Right cardiac atrium (tissue), 5 donors: ENCODE measurements at regions not wholly inside any gene's neighbourhood (a gene's known extent, or its start where the extent isn't known, plus 50 kb on each side); places are given as distances from the start of the nearest gene placed in this dataset.

Source experiments
- ATAC-seq, 2 donors: fragments of 200-7000 bp; cut with Tn5 transposase; one replicate each; pipeline versions ENCODE4 v1.8.0 to v1.9.1; 2020; ENCODE audit warnings: moderate library complexity in 2 of 2, mild to moderate bottlenecking in 1 of 2
- DNase-seq, 3 donors: peaks; one replicate each; pipeline ENCODE4 v3.0.0-alpha.2; 2020
- H3K27ac ChIP-seq: one replicate; pipeline ENCODE4 v1.5.1; 2013; ENCODE audit warnings: mild to moderate bottlenecking, low read length, control low read depth, moderate library complexity
- H3K27me3 ChIP-seq: one replicate; pipeline ENCODE4 v1.6.1; 2013; ENCODE audit not compliant: control insufficient read depth, insufficient read depth
- H3K4me1 ChIP-seq: one replicate; pipeline ENCODE4 v1.6.1; 2013; ENCODE audit warnings: low read length; ENCODE audit not compliant: control insufficient read depth, insufficient read depth
- H3K4me3 ChIP-seq: one replicate; pipeline ENCODE4 v1.5.1; 2013; ENCODE audit warnings: low read length, control low read depth
- H3K9me3 ChIP-seq: one replicate; pipeline ENCODE4 v1.6.1; 2013; ENCODE audit warnings: low read length; ENCODE audit not compliant: control insufficient read depth
- WGBS: extraction: QIAGEN DNeasy Blood & Tissue Kit; methylation state at CpG from one replicate; pipeline ENCODE4 v1.1.7; 2013; 5-methylcytosine and 5-hydroxymethylcytosine counted together
- intact Hi-C, 4 donors: fragments of 100-400 bp; cut with DNase I; formaldehyde crosslinking; loops; one replicate each; pipeline versions ENCODE4 v1.11.0 to v1.14.0; 2022 to 2023
- donor health status: healthy with polysubstance abuse.
- donor health status: DM: no; HTN: yes; CAD: no.
- donor health status: DM: no; HTN: no; CAD: no.
- donor health status: DM: no; HTN: yes; CAD: no; lungs with severe emphysema.
- donor health status: DM: yes; HTN: yes; CAD: no.

- DNase-seq = no peak
- Histone ChIP-seq H3K27me3 (no peaks in the 10 kb centered on the region), H3K4me3 (no peak overlapping the region), H3K9me3 (no peaks in the 10 kb centered on the region), H3K4me1 (no peaks in the 10 kb centered on the region), H3K27ac (no peak overlapping the region)
- intact Hi-C loops = no loop called here
- ATAC-seq = no peak
- WGBS = 82% methylated on average over 4 of the region's 4 CpGs
Measured at GRCh38 chr4:125725957-125726525, 411.3 kb downstream of the FAT4 start.

DNA sequence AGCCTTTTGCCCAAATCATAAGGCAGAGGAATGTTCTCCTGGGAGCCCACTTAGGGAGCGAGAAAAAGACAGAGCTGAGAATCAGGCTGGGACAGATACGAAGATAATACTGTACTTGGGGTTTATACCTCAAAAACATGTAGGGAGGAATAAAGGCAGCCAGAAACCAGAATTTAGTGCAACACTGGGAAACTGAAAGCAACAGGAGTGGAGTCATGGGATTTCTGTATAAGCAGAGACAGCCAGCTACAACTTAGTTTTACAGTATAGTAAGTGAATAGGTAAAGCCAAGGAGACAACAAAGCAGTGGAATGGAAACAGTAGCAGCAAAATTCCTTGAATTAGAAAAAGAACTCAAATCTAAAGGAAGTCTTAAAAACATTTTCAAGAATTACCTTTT, 413.2 kb downstream of the FAT4 start:
- no peak overlapping the region for H3K4me3 ChIP-seq
- H3K27me3 ChIP-seq = no peaks in the 10 kb centered on the region
- DNase-seq (no peak), ATAC-seq (no peak)
- H3K4me1 ChIP-seq = no peaks in the 10 kb centered on the region
- H3K9me3 ChIP-seq = no peaks in the 10 kb centered on the region
- intact Hi-C loops = no loop called here
- WGBS = 94% methylated on average over 2 of the region's 2 CpGs
- no peak overlapping the region for H3K27ac ChIP-seq

GRCh38 chr4:125728568-125728967, 413.8 kb downstream of the FAT4 start:
- WGBS = 73% methylated on average over 2 of the region's 2 CpGs
- ATAC-seq (peak; percentile 70 to 92), DNase-seq (no peak)
- intact Hi-C loops = no loop called here
- H3K27me3 ChIP-seq = no peaks in the 10 kb centered on the region
- no peaks in the 10 kb centered on the region for H3K9me3 ChIP-seq
- no peak overlapping the region for H3K4me3 ChIP-seq
- no peak overlapping the region for H3K27ac ChIP-seq
- H3K4me1 ChIP-seq = no peaks in the 10 kb centered on the region

DNA sequence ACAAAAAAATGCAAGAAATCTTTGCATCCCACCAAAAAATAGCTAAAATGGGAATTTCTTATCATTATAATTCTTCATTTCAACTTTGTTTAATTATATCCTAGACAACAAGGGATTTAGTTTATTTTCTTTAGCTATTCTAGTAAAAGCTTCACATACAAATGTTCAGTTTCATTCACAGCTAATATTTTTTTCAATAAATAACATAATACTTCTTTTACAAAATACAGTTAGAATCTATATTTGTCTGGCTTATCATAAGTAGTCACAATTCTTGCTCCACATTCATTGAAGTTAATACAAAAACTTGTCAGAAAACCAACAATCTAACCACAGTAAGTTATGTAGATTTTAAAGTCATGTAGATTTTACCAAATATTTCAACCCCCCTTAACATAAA, 414.4 kb downstream of the FAT4 start:
- no peak for DNase-seq
- no peaks in the 10 kb centered on the region for H3K9me3 ChIP-seq
- intact Hi-C loops = no loop called here
- H3K4me1 ChIP-seq = no peaks in the 10 kb centered on the region
- H3K4me3 ChIP-seq = no peak overlapping the region
- ATAC-seq = no peak
- no peaks in the 10 kb centered on the region for H3K27me3 ChIP-seq
- H3K27ac ChIP-seq = no peak overlapping the region

DNA sequence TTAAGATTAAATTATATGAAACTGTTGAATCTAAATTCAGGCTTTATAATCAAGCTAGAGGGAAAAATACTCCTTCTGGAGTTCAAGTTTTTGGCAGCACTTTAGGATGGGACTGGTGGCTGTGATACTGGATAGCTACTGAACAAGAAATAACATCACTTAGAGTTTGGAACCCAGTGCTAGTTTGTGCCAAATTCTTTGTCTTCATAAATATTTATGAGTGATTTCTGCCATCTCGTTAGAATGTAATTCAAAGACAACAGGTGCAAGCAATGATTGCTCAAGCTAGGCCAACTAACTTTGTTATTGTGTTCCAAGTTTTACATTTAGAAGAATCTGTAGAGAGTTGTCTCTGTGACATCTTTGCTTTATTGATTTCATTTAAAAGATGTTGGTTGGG, 417.9 kb downstream of the FAT4 start:
- H3K4me1 ChIP-seq = no peaks in the 10 kb centered on the region
- DNase-seq (no peak), ATAC-seq (no peak)
- intact Hi-C loops = no loop called here
- no peak overlapping the region for H3K27ac ChIP-seq
- WGBS = 66% methylated on average over 1 of the region's 1 CpG
- H3K27me3 ChIP-seq = no peaks in the 10 kb centered on the region
- H3K9me3 ChIP-seq = no peaks in the 10 kb centered on the region
- H3K4me3 ChIP-seq = no peak overlapping the region

- H3K4me1 ChIP-seq = no peaks in the 10 kb centered on the region
- intact Hi-C loops = no loop called here
- no peak for ATAC-seq
- 73% methylated on average over 5 of the region's 5 CpGs for WGBS
- DNase-seq = no peak
- no peak overlapping the region for H3K27ac ChIP-seq
- no peaks in the 10 kb centered on the region for H3K9me3 ChIP-seq
- no peak overlapping the region for H3K4me3 ChIP-seq
- H3K27me3 ChIP-seq = no peaks in the 10 kb centered on the region
Measured at GRCh38 chr4:125734504-125734903, 419.7 kb downstream of the FAT4 start.

DNA sequence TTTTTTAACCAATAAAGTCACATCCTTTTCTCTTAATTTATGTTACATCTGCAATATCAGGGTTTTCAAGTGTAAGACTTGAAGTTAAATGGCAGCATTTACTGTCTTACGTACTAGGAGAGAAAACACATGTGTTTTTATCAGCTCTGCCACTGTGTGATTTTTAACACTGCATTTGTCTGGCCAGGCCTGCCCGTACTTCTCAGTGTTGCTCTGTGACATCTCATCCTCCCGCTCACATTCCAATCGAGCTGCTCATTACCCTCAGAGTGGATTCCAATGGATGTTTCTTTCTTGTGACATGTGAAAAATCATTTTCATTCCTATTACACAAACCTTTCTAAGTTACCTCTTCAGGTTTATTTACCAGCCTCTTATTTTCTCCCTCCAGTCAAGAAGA, 420.3 kb downstream of the FAT4 start:
- Histone ChIP-seq H3K9me3 (no peaks in the 10 kb centered on the region), H3K27me3 (no peaks in the 10 kb centered on the region), H3K27ac (no peak overlapping the region), H3K4me1 (no peaks in the 10 kb centered on the region), H3K4me3 (no peak overlapping the region)
- 35% methylated on average over 4 of the region's 4 CpGs for WGBS
- peak; percentile 93 for ATAC-seq
- DNase-seq = peak in 2 of 3 donors; percentile 54 to 69
- intact Hi-C loops = no loop called here

DNA sequence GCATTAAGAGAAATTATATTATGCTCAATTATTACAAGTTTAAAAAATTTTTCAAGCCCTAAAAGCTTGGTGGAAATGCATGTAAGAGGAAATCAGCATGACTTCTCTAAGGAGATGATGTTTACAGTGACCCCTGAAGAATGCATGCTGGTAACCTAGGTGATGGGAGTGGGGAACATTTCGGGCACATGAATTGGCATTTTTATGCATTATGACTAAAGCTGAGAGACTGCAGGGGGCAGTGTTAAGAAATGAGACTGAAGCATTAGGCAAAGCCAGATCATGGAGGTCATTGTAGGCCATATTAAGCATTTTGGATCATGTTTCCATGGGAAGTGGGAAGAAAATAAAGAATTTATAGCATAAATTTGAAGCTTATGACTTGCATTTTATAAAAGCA, 421.3 kb downstream of the FAT4 start:
- no peaks in the 10 kb centered on the region for H3K27me3 ChIP-seq
- H3K27ac ChIP-seq = no peak overlapping the region
- no peaks in the 10 kb centered on the region for H3K9me3 ChIP-seq
- no peaks in the 10 kb centered on the region for H3K4me1 ChIP-seq
- intact Hi-C loops = no loop called here
- H3K4me3 ChIP-seq = no peak overlapping the region
- whole genome bisulfite sequencing = 89% methylated on average over 1 of the region's 1 CpG
- no peak for DNase-seq
- no peak for ATAC-seq

DNA sequence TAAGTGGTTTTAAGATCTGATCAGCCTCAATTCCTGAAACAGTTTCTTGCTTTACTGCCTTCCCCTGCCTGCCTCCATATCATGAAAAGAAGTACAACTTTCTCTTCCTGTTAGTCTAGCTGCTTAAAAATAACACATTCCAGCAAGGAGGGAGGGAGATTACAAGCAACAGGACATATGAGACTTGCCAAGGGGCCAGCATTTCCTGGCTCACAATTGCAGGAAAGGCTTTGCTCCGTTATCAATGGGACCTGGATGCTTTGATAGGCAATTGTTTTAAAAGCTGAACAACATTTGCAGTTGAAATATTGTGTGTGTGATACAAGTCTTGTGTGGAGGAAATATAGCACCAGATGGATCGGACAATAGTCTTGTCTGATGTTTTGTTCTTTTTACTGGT, 425.0 kb downstream of the FAT4 start:
- 14% methylated on average over 2 of the region's 2 CpGs for WGBS
- H3K9me3 ChIP-seq = no peaks in the 10 kb centered on the region
- DNase-seq (peak; percentile 55 to 70 (median 61)), ATAC-seq (peak; percentile 76 to 95)
- H3K27me3 ChIP-seq = no peaks in the 10 kb centered on the region
- intact Hi-C loops = loop anchor here in 3 of 4 donors (5.0 kb wide), 2 partner anchors 422 to 427 kb away; partner anchors contain the start of gene FAT4 (in 1 of the 3)
- no peak overlapping the region for H3K4me3 ChIP-seq
- no peak overlapping the region for H3K27ac ChIP-seq
- H3K4me1 ChIP-seq = no peaks in the 10 kb centered on the region

DNA sequence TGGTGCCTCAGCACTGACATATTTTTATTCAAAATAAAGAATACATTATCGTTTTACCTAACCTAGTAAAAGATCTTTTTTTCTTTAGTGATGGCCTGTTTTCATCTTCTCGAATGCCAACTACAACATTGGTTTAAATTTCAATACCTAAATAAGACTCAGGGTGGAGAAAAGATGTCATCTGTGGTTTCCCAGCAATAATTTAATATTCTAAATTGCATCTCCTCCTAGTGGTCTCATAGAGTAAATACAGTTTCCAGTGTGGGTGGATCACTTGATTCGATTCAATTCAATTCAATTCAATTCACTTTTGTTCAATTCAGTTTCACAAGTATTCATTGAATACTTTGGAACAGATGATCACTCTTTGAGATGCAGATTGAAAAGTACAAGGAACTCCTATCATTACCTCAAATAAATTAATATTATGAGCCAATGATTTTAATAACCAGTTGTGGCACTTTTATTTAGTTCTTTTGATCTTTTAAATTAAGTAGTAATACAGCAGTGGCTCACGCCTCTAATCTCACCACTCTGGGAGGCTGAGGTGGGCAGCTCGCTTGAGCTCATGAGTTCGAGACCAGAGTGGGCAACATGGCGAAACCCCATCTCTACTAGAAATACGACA, 427.2 kb downstream of the FAT4 start:
- 84% methylated on average over 8 of the region's 8 CpGs for WGBS
- Histone ChIP-seq H3K27me3 (no peaks in the 10 kb centered on the region), H3K27ac (no peak overlapping the region), H3K9me3 (no peaks in the 10 kb centered on the region), H3K4me1 (no peaks in the 10 kb centered on the region), H3K4me3 (no peak overlapping the region)
- intact Hi-C loops = loop anchor here in 3 of 4 donors (5.0 kb wide), 2 partner anchors 425 to 430 kb away; partner anchors contain the start of gene FAT4 (in 1 of the 3)
- ATAC-seq (no peak), DNase-seq (no peak)

- peak in 2 of 3 donors; percentile 42 to 50 for DNase-seq
- 98% methylated on average over 23 of the region's 23 CpGs for WGBS
- Histone ChIP-seq H3K4me3 (no peak overlapping the region), H3K27ac (no peak overlapping the region), H3K4me1 (no peaks in the 10 kb centered on the region), H3K9me3 (no peaks in the 10 kb centered on the region), H3K27me3 (no peaks in the 10 kb centered on the region)
- intact Hi-C loops = loop anchor here in 3 of 4 donors (5.0 kb wide), 2 partner anchors 428 to 433 kb away; partner anchors contain the start of gene FAT4 (in 1 of the 3)
- no peak for ATAC-seq
Measured at GRCh38 chr4:125744891-125745364, 430.2 kb downstream of the FAT4 start.
